ENCODE measurements at regions not wholly inside any gene's neighbourhood (a gene's known extent, or its start where the extent isn't known, plus 50 kb on each side); places are given as distances from the start of the nearest gene placed in this dataset.
"Not testable (repeated sequence)": the region's sequence is repeated elsewhere in the genome, so short reads cannot be mapped to it uniquely, and the experiment has no call there.

GRCh38 chr7:8314566-8314965 lies 52.6 kb upstream of the ICA1 start:
- no peak for FAIRE-seq

GRCh38 chr7:8319115-8319514 lies 57.1 kb upstream of the ICA1 start:
- DNase-seq (ENCODE audit: low spot score in 2 of 2), result no peak
- no peak for FAIRE-seq

More at GRCh38 chr7:8314566-8314965, 52.6 kb upstream of the ICA1 start:
- no peak for DNase-seq (ENCODE audit: low spot score in 2 of 2)

- FAIRE-seq, result no peak
Measured at GRCh38 chr7:8320174-8320573, 58.2 kb upstream of the ICA1 start.

GRCh38 chr7:8321312-8321711 lies 59.3 kb upstream of the ICA1 start:
- FAIRE-seq (no peak), DNase-seq (ENCODE audit: low spot score in 2 of 2) (no peak)

More at GRCh38 chr7:8320174-8320573, 58.2 kb upstream of the ICA1 start:
- DNase-seq (ENCODE audit: low spot score in 2 of 2), result no peak

GRCh38 chr7:8322667-8323066 lies 60.7 kb upstream of the ICA1 start:
- no peak for DNase-seq (ENCODE audit: low spot score in 2 of 2)
- no peak for FAIRE-seq

- no peak for FAIRE-seq
- no peak for DNase-seq (ENCODE audit: low spot score in 2 of 2)
Measured at GRCh38 chr7:8325067-8325466, 63.1 kb upstream of the ICA1 start.

GRCh38 chr7:8327199-8327598 lies 65.2 kb upstream of the ICA1 start:
- DNase-seq (ENCODE audit: low spot score in 2 of 2) (no peak), FAIRE-seq (no peak)

- no peak for FAIRE-seq
- DNase-seq (ENCODE audit: low spot score in 2 of 2), result no peak
Measured at GRCh38 chr7:8338206-8338605, 76.2 kb upstream of the ICA1 start.

- DNase-seq (ENCODE audit: low spot score in 2 of 2) (peak in 1 of 2 donors; percentile 5), FAIRE-seq (no peak)
Measured at GRCh38 chr7:8343556-8343955, 81.6 kb upstream of the ICA1 start.

GRCh38 chr7:8347395-8347794 lies 85.4 kb upstream of the ICA1 start:
- not testable (repeated sequence) for DNase-seq (ENCODE audit: low spot score in 2 of 2); FAIRE-seq

- not testable (repeated sequence) for FAIRE-seq; DNase-seq (ENCODE audit: low spot score in 2 of 2)
Measured at GRCh38 chr7:8351654-8352053, 81.8 kb upstream of the NXPH1 start.

GRCh38 chr7:8353991-8354390 lies 79.4 kb upstream of the NXPH1 start:
- FAIRE-seq, result no peak
- no peak for DNase-seq (ENCODE audit: low spot score in 2 of 2)

- DNase-seq (ENCODE audit: low spot score in 2 of 2) (no peak), FAIRE-seq (no peak)
Measured at GRCh38 chr7:8354503-8354902, 78.9 kb upstream of the NXPH1 start.

- DNase-seq (ENCODE audit: low spot score in 2 of 2) (no peak), FAIRE-seq (no peak)
Measured at GRCh38 chr7:8356071-8356470, 77.3 kb upstream of the NXPH1 start.

GRCh38 chr7:8357536-8357935 lies 75.9 kb upstream of the NXPH1 start:
- no peak for FAIRE-seq
- no peak for DNase-seq (ENCODE audit: low spot score in 2 of 2)

- no peak for FAIRE-seq
Measured at GRCh38 chr7:8360564-8361153, 72.8 kb upstream of the NXPH1 start.

GRCh38 chr7:8362723-8363369 lies 70.6 kb upstream of the NXPH1 start:
- DNase-seq (ENCODE audit: low spot score in 2 of 2) (no peak), FAIRE-seq (no peak)

More at GRCh38 chr7:8360564-8361153, 72.8 kb upstream of the NXPH1 start:
- no peak for DNase-seq (ENCODE audit: low spot score in 2 of 2)

GRCh38 chr7:8363407-8364015 lies 69.9 kb upstream of the NXPH1 start:
- DNase-seq (ENCODE audit: low spot score in 2 of 2), result no peak
- no peak for FAIRE-seq

- FAIRE-seq (no peak), DNase-seq (ENCODE audit: low spot score in 2 of 2) (no peak)
Measured at GRCh38 chr7:8365499-8366110, 67.8 kb upstream of the NXPH1 start.

- DNase-seq (ENCODE audit: low spot score in 2 of 2); FAIRE-seq: not testable (repeated sequence)
Measured at GRCh38 chr7:8368007-8368406, 65.4 kb upstream of the NXPH1 start.

GRCh38 chr7:8371742-8372141 lies 61.7 kb upstream of the NXPH1 start:
- DNase-seq (ENCODE audit: low spot score in 2 of 2) (no peak), FAIRE-seq (no peak)
